IMR-90 (cell line): ENCODE measurements at regions not wholly inside any gene's neighbourhood (a gene's known extent, or its start where the extent isn't known, plus 50 kb on each side); places are given as distances from the start of the nearest gene placed in this dataset.

Experiments
- ATAC-seq: fragments of 200-7000 bp; cut with Tn5 transposase; 2 replicates; pipeline ENCODE4 v1.9.1; 2020; ENCODE audit warnings: low read depth, mild to moderate bottlenecking, moderate library complexity
- BruUV-seq: library from RNA; stranded (reverse); fragments of 400-500 nt; replicated peaks from 2 replicates; lab custom pipeline; 2021; lab: Mats Ljungman, UMichigan
- CTCF ChIA-PET: fragments of 300-600 bp; formaldehyde crosslinking; extraction: SDS; loops from one replicate; lab custom pipeline; 2021; ENCODE audit warnings: antibody characterized with exemption; lab: Yijun Ruan, JAX
- POLR2A ChIA-PET: fragments of 300-600 bp; sonication (Branson Sonifier 250); formaldehyde crosslinking; loops from one replicate; lab custom pipeline; 2022; ENCODE audit warnings: antibody characterized with exemption; ENCODE audit not compliant: unreplicated experiment; lab: Charles Lee
- DNase-seq: peaks from one replicate; pipeline ENCODE4 v3.0.0; 2013
- H2AFZ ChIP-seq: replicated peaks from 2 replicates; pipeline ENCODE3; 2013; ENCODE audit warnings: low read length, mild to moderate bottlenecking; ENCODE audit not compliant: poor library complexity
- H2AK5ac ChIP-seq: 2 replicates; pipeline ENCODE4 v1.6.1; 2013; ENCODE audit warnings: low read depth, low read length, inconsistent platforms
- H2AK9ac ChIP-seq: replicated peaks from 2 replicates; pipeline ENCODE3; 2013; ENCODE audit warnings: mild to moderate bottlenecking, low read depth, low read length, moderate library complexity; ENCODE audit not compliant: poor library complexity
- H2BK120ac ChIP-seq: 2 replicates; pipeline ENCODE4 v1.6.1; 2013; ENCODE audit warnings: low read depth, low read length, inconsistent platforms
- H2BK15ac ChIP-seq: 3 replicates; pipeline ENCODE4 v1.6.1; 2013; ENCODE audit warnings: low read depth, low read length, inconsistent platforms
- H2BK20ac ChIP-seq: 2 replicates; pipeline ENCODE4 v1.6.1; 2013; ENCODE audit warnings: low read depth, mild to moderate bottlenecking, inconsistent platforms, low read length, moderate library complexity
- H2BK5ac ChIP-seq: 2 replicates; pipeline ENCODE4 v1.6.1; 2013; ENCODE audit warnings: mild to moderate bottlenecking, low read depth, low read length, inconsistent platforms; ENCODE audit not compliant: poor library complexity, severe bottlenecking
- H3K14ac ChIP-seq: replicated peaks from 2 replicates; pipeline ENCODE4 v1.6.1; 2013; ENCODE audit warnings: low read depth, low read length, inconsistent platforms
- H3K18ac ChIP-seq: 2 replicates; pipeline ENCODE4 v1.6.1; 2013; ENCODE audit warnings: low read depth, low read length, control low read depth
- H3K23ac ChIP-seq: 2 replicates; pipeline ENCODE4 v1.6.1; 2013; ENCODE audit warnings: low read depth, low read length, inconsistent platforms
- H3K27ac ChIP-seq: 2 replicates; pipeline ENCODE4 v1.5.1; 2013; ENCODE audit warnings: mild to moderate bottlenecking, control low read depth, low read length; ENCODE audit not compliant: insufficient read depth
- H3K27me3 ChIP-seq: 2 replicates; pipeline ENCODE4 v1.6.1; 2013; ENCODE audit warnings: low read length; ENCODE audit not compliant: control insufficient read depth, insufficient read depth
- H3K36me3 ChIP-seq: 2 replicates; pipeline ENCODE4 v1.6.1; 2013; ENCODE audit warnings: low read length, mixed read lengths; ENCODE audit not compliant: control insufficient read depth, insufficient read depth
- H3K4ac ChIP-seq: 2 replicates; pipeline ENCODE4 v1.6.1; 2013; ENCODE audit warnings: low read depth, low read length, inconsistent platforms
- H3K4me1 ChIP-seq: 2 replicates; pipeline ENCODE4 v1.6.1; 2013; ENCODE audit warnings: low read length, mixed read lengths; ENCODE audit not compliant: control insufficient read depth, insufficient read depth
- H3K4me2 ChIP-seq: 2 replicates; pipeline ENCODE4 v1.6.1; 2013; ENCODE audit warnings: low read depth, mild to moderate bottlenecking, control low read depth, low read length, moderate library complexity
- H3K4me3 ChIP-seq: 2 replicates; pipeline ENCODE4 v1.5.1; 2013; ENCODE audit warnings: low read depth, mild to moderate bottlenecking, control low read depth, low read length, moderate library complexity; ENCODE audit not compliant: insufficient read depth
- H3K56ac ChIP-seq: 2 replicates; pipeline ENCODE4 v1.6.1; 2013; ENCODE audit warnings: low read length, inconsistent platforms; ENCODE audit not compliant: insufficient read depth; ENCODE audit errors: extremely low read depth
- H3K79me1 ChIP-seq, 2 experiments: 2 replicates each; pipeline ENCODE4 v1.6.1; 2013; ENCODE audit warnings: low read length in 2 of 2, inconsistent platforms in 1 of 2, low read depth in 1 of 2
- H3K9ac ChIP-seq: 2 replicates; pipeline ENCODE4 v1.6.1; 2013; ENCODE audit warnings: low read depth, low read length, control low read depth
- H3K9me1 ChIP-seq: 2 replicates; pipeline ENCODE4 v1.6.1; 2013; ENCODE audit warnings: low read length, inconsistent platforms; ENCODE audit not compliant: insufficient read depth
- H3K9me3 ChIP-seq: 2 replicates; pipeline ENCODE4 v1.6.1; 2013; ENCODE audit warnings: low read length; ENCODE audit not compliant: control insufficient read depth, insufficient read depth
- H4K20me1 ChIP-seq: 2 replicates; pipeline ENCODE4 v1.6.1; 2013; ENCODE audit warnings: low read length, inconsistent platforms; ENCODE audit not compliant: insufficient read depth
- H4K5ac ChIP-seq: 2 replicates; pipeline ENCODE4 v1.6.1; 2013; ENCODE audit warnings: mild to moderate bottlenecking, low read depth, low read length, control low read depth
- H4K8ac ChIP-seq, 2 experiments: 2 replicates each; pipeline ENCODE4 v1.6.1; 2013; ENCODE audit warnings: low read depth in 2 of 2, low read length in 2 of 2, control low read depth in 1 of 2, inconsistent platforms in 1 of 2
- H4K91ac ChIP-seq: 2 replicates; pipeline ENCODE4 v1.6.1; 2013; ENCODE audit warnings: low read depth, low read length, inconsistent platforms; ENCODE audit not compliant: insufficient read depth
- BHLHE40 ChIP-seq: fragments of 150-350 bp; IDR thresholded peaks from 2 replicates; pipeline ENCODE4 v1.6.1; 2016; ENCODE audit warnings: mild to moderate bottlenecking, low read depth, low read length
- CTCF ChIP-seq: conservative IDR thresholded peaks from 2 replicates; pipeline ENCODE4 v1.5.1; 2012; ENCODE audit warnings: mild to moderate bottlenecking, low read depth, low read length, improper control_type of control experiment
- ELK1 ChIP-seq: fragments of 150-350 bp; IDR thresholded peaks from 2 replicates; pipeline ENCODE4 v1.6.1; 2016; ENCODE audit warnings: low read depth, mild to moderate bottlenecking, low read length, moderate library complexity, borderline replicate concordance
- FOS ChIP-seq: fragments of 150-350 bp; IDR thresholded peaks from 2 replicates; pipeline ENCODE4 v1.6.1; 2016; ENCODE audit warnings: low read depth, low read length
- MAFK ChIP-seq: IDR thresholded peaks from 2 replicates; pipeline ENCODE4 v1.6.1; 2012; ENCODE audit warnings: low read depth, low read length, improper control_type of control experiment
- MAZ ChIP-seq: IDR thresholded peaks from 2 replicates; pipeline ENCODE4 v1.6.1; 2012; ENCODE audit warnings: low read depth, mild to moderate bottlenecking, low read length, improper control_type of control experiment, moderate library complexity, borderline replicate concordance
- NFE2L2 ChIP-seq: fragments of 150-350 bp; IDR thresholded peaks from 2 replicates; pipeline ENCODE4 v1.6.1; 2016; ENCODE audit warnings: low read depth, mild to moderate bottlenecking, low read length
- POLR2A ChIP-seq: IDR thresholded peaks from 2 replicates; pipeline ENCODE4 v1.6.1; 2012; ENCODE audit warnings: mild to moderate bottlenecking, low read depth, low read length
- RAD21 ChIP-seq: IDR thresholded peaks from 2 replicates; pipeline ENCODE4 v1.6.1; 2012; ENCODE audit warnings: low read length, improper control_type of control experiment
- RCOR1 ChIP-seq: IDR thresholded peaks from 2 replicates; pipeline ENCODE4 v1.6.1; 2012; ENCODE audit warnings: mild to moderate bottlenecking, low read length, improper control_type of control experiment; ENCODE audit not compliant: insufficient replicate concordance
- USF2 ChIP-seq: fragments of 150-350 bp; IDR thresholded peaks from 2 replicates; pipeline ENCODE4 v1.6.1; 2017; ENCODE audit warnings: mild to moderate bottlenecking, antibody characterized with exemption, low read length, low read depth
- WGBS, 2 experiments: methylation state at CpG; one replicate each; pipeline versions ENCODE4 v1.1.5 to v1.1.7; 2013; ENCODE audit warnings: missing lambda C conversion rate in 2 of 2; ENCODE audit not compliant: insufficient read length in 1 of 2; ENCODE audit errors: extremely low coverage in 2 of 2; 5-methylcytosine and 5-hydroxymethylcytosine counted together
- dilution Hi-C: fragments of 300-500 bp; cut with HindIII; formaldehyde crosslinking; loops from one replicate; pipeline ENCODE4 v1.14.3; 2018; ENCODE audit warnings: low sequenced_read_pairs; ENCODE audit not compliant: unreplicated experiment
- in situ Hi-C: fragments of 300-500 bp; cut with MboI; formaldehyde crosslinking; loops from 3 replicates; pipeline ENCODE4 v1.14.3; 2019; ENCODE audit warnings: low sequenced_read_pairs, inconsistent platforms, mixed read lengths
- intact Hi-C: fragments of 100-400 bp; cut with micrococcal nuclease; formaldehyde crosslinking; loops from 2 replicates; pipeline ENCODE4 v1.10.0; 2022

GRCh38 chr13:111486331-111486730 lies 165.9 kb downstream of the TEX29 start:
- DNase-seq, result no peak
- Histone ChIP-seq H2AK9ac (no peak overlapping the region), H2BK120ac (no peak overlapping the region), H3K4me1 (no peaks in the 10 kb centered on the region), H3K4ac (no peak overlapping the region), H3K4me2 (no peak overlapping the region), H3K27me3 (no peaks in the 10 kb centered on the region), H3K36me3 (no peaks in the 10 kb centered on the region), H3K27ac (no peak overlapping the region), H4K91ac (no peak overlapping the region), H2AFZ (no peak overlapping the region), H3K18ac (no peak overlapping the region), H3K79me1 (no peaks in the 10 kb centered on the region), H3K14ac (no peak overlapping the region), H3K9me3 (peaks cover 36% of the 10 kb centered on the region), H2AK5ac (no peak overlapping the region), H3K9ac (no peak overlapping the region), H3K23ac (no peak overlapping the region), H3K56ac (no peak overlapping the region), H2BK20ac (no peak overlapping the region), H4K5ac (no peak overlapping the region), H4K8ac (no peak overlapping the region), H2BK15ac (no peak overlapping the region), H4K20me1 (no peaks in the 10 kb centered on the region), H2BK5ac (no peak overlapping the region), H3K4me3 (no peak overlapping the region), H3K9me1 (no peaks in the 10 kb centered on the region)
- in situ Hi-C loops (no loop called here), intact Hi-C loops (no loop called here), dilution Hi-C loops (no loop called here)
- ATAC-seq, result no peak
- CTCF ChIA-PET, result no interaction called here
- BruUV-seq, result no TSS peak
- WGBS, 2 experiments, result 70% methylated on average over 2 of the region's 8 CpGs; no CpG with 5 or more reads in 1 of the 2 experiments
- POLR2A ChIA-PET, result no interaction called here
- TF ChIP-seq FOS, result no peak
- no peak for TF ChIP-seq MAFK
- no peak for TF ChIP-seq CTCF
- no peak for TF ChIP-seq POLR2A
- TF ChIP-seq MAZ, result no peak
- TF ChIP-seq NFE2L2, result no peak
- no peak for TF ChIP-seq ELK1
- no peak for TF ChIP-seq RAD21
- no peak for TF ChIP-seq RCOR1
- no peak for TF ChIP-seq USF2
- no peak for TF ChIP-seq BHLHE40
